ENCODE measurements at regions not wholly inside any gene's neighbourhood (a gene's known extent, or its start where the extent isn't known, plus 50 kb on each side); places are given as distances from the start of the nearest gene placed in this dataset.

DNA sequence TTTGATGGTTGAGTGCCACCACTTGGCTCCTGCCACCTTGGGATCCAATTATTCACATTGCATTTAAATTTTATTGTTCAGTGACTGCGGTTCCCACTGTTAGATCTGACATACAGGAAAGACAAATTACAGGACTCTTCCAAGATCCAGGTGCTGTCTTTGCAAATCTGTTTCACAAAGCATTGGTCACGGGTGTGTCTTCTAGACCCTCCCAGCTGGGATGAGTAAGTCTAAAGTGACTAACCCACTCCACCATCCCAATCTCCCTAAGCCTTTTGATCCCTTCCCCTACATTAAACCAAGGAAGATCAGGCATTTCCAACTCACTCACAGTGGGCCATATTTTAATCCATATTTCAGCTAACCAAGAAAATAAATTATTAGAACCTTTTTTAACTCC, 1016.3 kb upstream of the CTNND2 start:
- no peaks in the 10 kb centered on the region; the same call in 1 of the 2 replicates for H3K36me3 Mint-ChIP-seq (ENCODE audit: low read depth)
- H3K27me3 Mint-ChIP-seq (ENCODE audit: insufficient read depth), result no peaks in the 10 kb centered on the region
- no peak for DNase-seq
- H3K27ac Mint-ChIP-seq, result no peak overlapping the region
- TF ChIP-seq, protein P1, sequence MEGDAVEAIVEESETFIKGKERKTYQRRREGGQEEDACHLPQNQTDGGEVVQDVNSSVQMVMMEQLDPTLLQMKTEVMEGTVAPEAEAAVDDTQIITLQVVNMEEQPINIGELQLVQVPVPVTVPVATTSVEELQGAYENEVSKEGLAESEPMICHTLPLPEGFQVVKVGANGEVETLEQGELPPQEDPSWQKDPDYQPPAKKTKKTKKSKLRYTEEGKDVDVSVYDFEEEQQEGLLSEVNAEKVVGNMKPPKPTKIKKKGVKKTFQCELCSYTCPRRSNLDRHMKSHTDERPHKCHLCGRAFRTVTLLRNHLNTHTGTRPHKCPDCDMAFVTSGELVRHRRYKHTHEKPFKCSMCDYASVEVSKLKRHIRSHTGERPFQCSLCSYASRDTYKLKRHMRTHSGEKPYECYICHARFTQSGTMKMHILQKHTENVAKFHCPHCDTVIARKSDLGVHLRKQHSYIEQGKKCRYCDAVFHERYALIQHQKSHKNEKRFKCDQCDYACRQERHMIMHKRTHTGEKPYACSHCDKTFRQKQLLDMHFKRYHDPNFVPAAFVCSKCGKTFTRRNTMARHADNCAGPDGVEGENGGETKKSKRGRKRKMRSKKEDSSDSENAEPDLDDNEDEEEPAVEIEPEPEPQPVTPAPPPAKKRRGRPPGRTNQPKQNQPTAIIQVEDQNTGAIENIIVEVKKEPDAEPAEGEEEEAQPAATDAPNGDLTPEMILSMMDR (IDR thresholded peaks at IDR 0.05), result no peak
- H3K9me3 Mint-ChIP-seq, result peaks cover 34% of the 10 kb centered on the region
- no peaks in the 10 kb centered on the region for H3K4me1 Mint-ChIP-seq (ENCODE audit: low read depth)
- no peak overlapping the region for H3K4me3 Mint-ChIP-seq

DNA sequence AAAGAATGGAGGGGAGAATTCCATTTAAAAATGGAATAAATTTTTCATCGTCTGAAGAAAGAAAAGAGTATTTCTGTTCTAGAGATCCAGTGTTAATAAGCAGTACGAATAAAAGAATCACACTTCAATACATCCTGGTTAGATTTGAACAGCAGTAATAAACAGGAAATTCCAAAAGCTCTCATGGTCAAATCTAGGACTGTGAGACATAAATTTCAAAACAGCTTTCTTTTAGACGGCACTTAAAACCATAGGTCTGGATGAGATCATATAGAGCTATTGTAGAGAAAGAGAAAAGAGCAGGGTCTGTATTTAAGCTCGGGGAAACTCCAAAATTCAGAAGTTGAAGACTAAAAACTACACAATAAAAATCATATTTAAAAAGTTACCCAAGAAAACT, 1006.9 kb upstream of the CTNND2 start:
- H3K27ac Mint-ChIP-seq, result no peak overlapping the region

DNA sequence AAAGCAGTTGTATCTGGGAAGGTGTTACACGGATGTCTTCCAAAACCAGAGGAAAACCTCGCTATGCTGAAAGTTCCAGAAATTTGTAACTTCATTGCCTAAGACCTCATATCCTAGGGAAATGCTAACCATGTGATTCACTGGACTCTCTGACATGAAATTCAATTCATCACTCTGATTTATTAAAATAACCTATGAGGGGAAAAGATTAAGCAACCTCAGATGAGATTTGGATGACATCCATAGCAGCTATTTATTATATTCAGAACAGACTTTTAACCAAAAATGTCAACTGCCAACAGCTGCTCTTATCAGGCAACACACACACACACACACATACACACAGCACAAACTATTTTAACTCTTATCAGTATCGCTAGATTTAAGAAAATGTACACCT, 1006.4 kb upstream of the CTNND2 start:
- Mint-ChIP-seq H3K4me3 (no peak overlapping the region), H3K27me3 (ENCODE audit: insufficient read depth) (no peaks in the 10 kb centered on the region), H3K9me3 (peaks cover 15% of the 10 kb centered on the region), H3K27ac (no peak overlapping the region), H3K36me3 (ENCODE audit: low read depth) (no peaks in the 10 kb centered on the region), H3K4me1 (ENCODE audit: low read depth) (no peaks in the 10 kb centered on the region)
- TF ChIP-seq, protein P1 (IDR thresholded peaks at IDR 0.05), result no peak
- no peak for DNase-seq

More for the DNA sequence above, 1006.9 kb upstream of the CTNND2 start:
- TF ChIP-seq, protein P1 (IDR thresholded peaks at IDR 0.05), result no peak
- Mint-ChIP-seq H3K4me1 (ENCODE audit: low read depth) (no peaks in the 10 kb centered on the region), H3K9me3 (peaks cover 15% of the 10 kb centered on the region), H3K4me3 (no peak overlapping the region), H3K27me3 (ENCODE audit: insufficient read depth) (no peaks in the 10 kb centered on the region), H3K36me3 (ENCODE audit: low read depth) (no peaks in the 10 kb centered on the region)
- DNase-seq, result no peak

DNA sequence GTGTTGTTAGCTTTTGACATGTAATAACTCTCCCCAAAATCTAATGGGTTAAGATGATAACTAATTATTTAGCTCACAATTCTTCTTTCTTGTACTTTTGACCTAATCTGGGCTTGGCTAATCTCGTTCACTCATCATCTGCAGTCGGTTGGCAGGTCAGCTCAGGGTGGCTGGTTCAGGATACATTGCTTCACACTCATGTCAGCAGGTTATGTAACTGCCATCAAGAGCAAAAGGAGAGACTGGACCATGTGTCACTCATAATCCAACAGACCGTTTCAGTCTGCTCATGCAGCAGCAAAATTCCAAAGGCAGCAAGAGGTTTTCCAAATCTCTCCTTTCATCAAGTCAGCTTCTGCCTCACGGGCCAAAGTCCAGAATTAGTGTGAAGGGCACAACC, 998.4 kb upstream of the CTNND2 start:
- Mint-ChIP-seq H3K36me3 (ENCODE audit: low read depth) (no peaks in the 10 kb centered on the region), H3K9me3 (peaks cover 15% of the 10 kb centered on the region), H3K4me1 (ENCODE audit: low read depth) (no peaks in the 10 kb centered on the region), H3K27ac (no peak overlapping the region), H3K4me3 (no peak overlapping the region), H3K27me3 (ENCODE audit: insufficient read depth) (no peaks in the 10 kb centered on the region; the same call in 1 of the 2 replicates)
- TF ChIP-seq, protein P1 (IDR thresholded peaks at IDR 0.05), result no peak
- DNase-seq, result no peak

DNA sequence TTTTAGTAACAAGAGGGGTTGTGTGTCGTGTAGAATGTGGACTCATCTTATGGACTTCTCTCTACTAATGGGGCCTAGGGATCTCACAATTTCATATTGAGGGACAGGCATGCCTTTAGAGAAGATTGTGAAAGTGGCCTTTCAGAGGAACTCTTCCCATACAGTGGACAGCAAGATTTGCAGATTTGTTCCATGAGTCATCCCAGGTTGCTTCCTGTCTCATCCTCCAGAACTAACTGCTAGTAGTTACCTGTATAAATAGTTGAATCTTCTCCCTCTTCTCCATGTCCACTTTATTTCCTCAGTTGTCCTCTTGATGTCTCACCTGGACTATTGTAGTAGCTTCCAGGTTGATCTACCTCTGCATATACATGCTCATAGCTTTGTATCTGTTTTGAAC, 997.5 kb upstream of the CTNND2 start:
- TF ChIP-seq, protein P1 (IDR thresholded peaks at IDR 0.05), result no peak

DNA sequence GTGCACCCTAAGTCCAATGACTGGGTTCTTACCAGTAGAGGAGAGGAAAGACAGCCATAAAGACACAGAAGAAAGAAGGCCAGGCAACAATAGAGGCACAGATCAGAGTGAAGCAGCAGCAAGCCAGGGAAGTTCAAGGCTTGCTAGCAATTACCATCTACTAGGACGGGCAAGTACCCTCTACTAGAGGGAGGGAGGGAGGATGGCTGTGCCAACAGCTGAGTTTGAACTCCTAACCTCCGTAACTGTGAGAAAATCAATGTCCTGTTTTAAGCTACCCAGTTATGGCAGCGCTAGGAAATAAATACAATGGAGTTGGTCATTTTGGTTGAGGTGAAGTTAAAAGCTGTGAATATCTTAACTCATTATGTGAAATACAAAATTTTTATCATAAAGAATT, 991.8 kb upstream of the CTNND2 start:
- H3K27me3 Mint-ChIP-seq (ENCODE audit: insufficient read depth), result no peaks in the 10 kb centered on the region
- TF ChIP-seq, protein P1 (IDR thresholded peaks at IDR 0.05), result no peak
- peaks cover 27% of the 10 kb centered on the region for H3K9me3 Mint-ChIP-seq
- no peaks in the 10 kb centered on the region for H3K4me1 Mint-ChIP-seq (ENCODE audit: low read depth)
- H3K4me3 Mint-ChIP-seq, result no peak overlapping the region
- no peaks in the 10 kb centered on the region for H3K36me3 Mint-ChIP-seq (ENCODE audit: low read depth)
- no peak for DNase-seq
- H3K27ac Mint-ChIP-seq, result no peak overlapping the region

More for the DNA sequence above, 997.5 kb upstream of the CTNND2 start:
- Mint-ChIP-seq H3K36me3 (ENCODE audit: low read depth) (no peaks in the 10 kb centered on the region), H3K4me3 (no peak overlapping the region), H3K4me1 (ENCODE audit: low read depth) (no peaks in the 10 kb centered on the region), H3K9me3 (peaks cover 17% of the 10 kb centered on the region), H3K27ac (no peak overlapping the region), H3K27me3 (ENCODE audit: insufficient read depth) (no peaks in the 10 kb centered on the region; the same call in 1 of the 2 replicates)
- no peak for DNase-seq
